GM18505 (cell line): ENCODE measurements at regions not wholly inside any gene's neighbourhood (a gene's known extent, or its start where the extent isn't known, plus 50 kb on each side); places are given as distances from the start of the nearest gene placed in this dataset.

Source experiments
- ATAC-seq: cut with Tn5 transposase; IDR thresholded peaks from one replicate; pipeline ENCODE4 v1.9.1; 2021; ENCODE audit not compliant: unreplicated experiment
- POLR2A ChIP-seq: IDR thresholded peaks from 4 replicates; pipeline ENCODE4 v1.6.1; 2011; ENCODE audit warnings: borderline replicate concordance; ENCODE audit not compliant: insufficient read depth, insufficient read length; ENCODE audit errors: extremely low read depth

GRCh38 chr7:9981742-9982349 is 991.8 kb upstream of the PHF14 start:
- TF ChIP-seq POLR2A: no peak
- ATAC-seq: no peak

GRCh38 chr7:9983048-9983447 is 990.6 kb upstream of the PHF14 start:
- ATAC-seq: no peak
- TF ChIP-seq POLR2A: no peak

GRCh38 chr7:10015687-10016086 is 958.0 kb upstream of the PHF14 start:
- TF ChIP-seq POLR2A: no peak
- no peak for ATAC-seq

GRCh38 chr7:10022480-10022879 is 951.2 kb upstream of the PHF14 start:
- TF ChIP-seq POLR2A: no peak
- no peak for ATAC-seq

- TF ChIP-seq POLR2A: no peak
Measured at GRCh38 chr7:10022957-10023356, 950.7 kb upstream of the PHF14 start.

GRCh38 chr7:10034843-10035556 is 938.7 kb upstream of the PHF14 start:
- TF ChIP-seq POLR2A: no peak
- ATAC-seq: no peak

More at GRCh38 chr7:10022957-10023356, 950.7 kb upstream of the PHF14 start:
- no peak for ATAC-seq

- no peak for ATAC-seq
- TF ChIP-seq POLR2A: no peak
Measured at GRCh38 chr7:10036693-10037092, 937.0 kb upstream of the PHF14 start.

GRCh38 chr7:10038351-10038750 is 935.3 kb upstream of the PHF14 start:
- no peak for ATAC-seq
- TF ChIP-seq POLR2A: no peak

GRCh38 chr7:10040674-10041073 is 933.0 kb upstream of the PHF14 start:
- ATAC-seq: no peak
- TF ChIP-seq POLR2A: no peak

GRCh38 chr7:10070899-10071298 is 902.8 kb upstream of the PHF14 start:
- TF ChIP-seq POLR2A: no peak
- ATAC-seq: no peak

- TF ChIP-seq POLR2A: no peak
- no peak for ATAC-seq
Measured at GRCh38 chr7:10075866-10076265, 897.8 kb upstream of the PHF14 start.

- TF ChIP-seq POLR2A: no peak
- no peak for ATAC-seq
Measured at GRCh38 chr7:10076660-10077300, 896.9 kb upstream of the PHF14 start.

- no peak for TF ChIP-seq POLR2A
- ATAC-seq: no peak
Measured at GRCh38 chr7:10079572-10079971, 894.1 kb upstream of the PHF14 start.

- no peak for ATAC-seq
Measured at GRCh38 chr7:10082896-10083295, 890.8 kb upstream of the PHF14 start.

More at GRCh38 chr7:10082896-10083295, 890.8 kb upstream of the PHF14 start:
- no peak for TF ChIP-seq POLR2A
